H1 (cell line): ENCODE measurements at regions not wholly inside any gene's neighbourhood (a gene's known extent, or its start where the extent isn't known, plus 50 kb on each side); places are given as distances from the start of the nearest gene placed in this dataset.

ENCODE experiments used
- CHD7 ChIP-seq: fragments of 300-600 bp; sonication (generic); IDR thresholded peaks from 2 replicates; pipeline ENCODE4 v1.7.1; 2012; ENCODE audit warnings: low read length, moderate library complexity, mild to moderate bottlenecking, inconsistent platforms; ENCODE audit not compliant: insufficient replicate concordance
- MAX ChIP-seq: IDR thresholded peaks from 2 replicates; pipeline ENCODE4 v1.6.1; 2012; ENCODE audit warnings: inconsistent platforms

- TF ChIP-seq MAX (no peak), CHD7 (no peak)
Measured at GRCh38 chr7:98722402-98722801, 105.3 kb downstream of the NPTX2 start (continued).
